Tibial nerve (tissue), 4 donors: ENCODE measurements at regions not wholly inside any gene's neighbourhood (a gene's known extent, or its start where the extent isn't known, plus 50 kb on each side); places are given as distances from the start of the nearest gene placed in this dataset.

Experiments
- EP300 ChIP-seq, 2 donors: sonication (generic); formaldehyde crosslinking; IDR thresholded peaks; one replicate each; pipeline ENCODE4 v1.6.1; 2017; ENCODE audit warnings: antibody characterized with exemption in 2 of 2, mild to moderate bottlenecking in 1 of 2
- POLR2A ChIP-seq, 2 donors: fragments of 450-650 bp; IDR thresholded peaks; one replicate each; pipeline ENCODE4 v1.6.1; 2017; ENCODE audit warnings: antibody characterized with exemption in 2 of 2, mild to moderate bottlenecking in 2 of 2, moderate library complexity in 2 of 2
- TF ChIP-seq, protein P1 (sequence below), 5 experiments: fragments of 200-600 bp in 3 of 5; fragments of 450-650 bp in 2 of 5; sonication (generic) in 3 of 5; IDR thresholded peaks; one replicate each; pipeline ENCODE4 v1.5.1; 2016 to 2019; ENCODE audit warnings: antibody characterized with exemption in 5 of 5, mild to moderate bottlenecking in 3 of 5, moderate library complexity in 2 of 5

DNA sequence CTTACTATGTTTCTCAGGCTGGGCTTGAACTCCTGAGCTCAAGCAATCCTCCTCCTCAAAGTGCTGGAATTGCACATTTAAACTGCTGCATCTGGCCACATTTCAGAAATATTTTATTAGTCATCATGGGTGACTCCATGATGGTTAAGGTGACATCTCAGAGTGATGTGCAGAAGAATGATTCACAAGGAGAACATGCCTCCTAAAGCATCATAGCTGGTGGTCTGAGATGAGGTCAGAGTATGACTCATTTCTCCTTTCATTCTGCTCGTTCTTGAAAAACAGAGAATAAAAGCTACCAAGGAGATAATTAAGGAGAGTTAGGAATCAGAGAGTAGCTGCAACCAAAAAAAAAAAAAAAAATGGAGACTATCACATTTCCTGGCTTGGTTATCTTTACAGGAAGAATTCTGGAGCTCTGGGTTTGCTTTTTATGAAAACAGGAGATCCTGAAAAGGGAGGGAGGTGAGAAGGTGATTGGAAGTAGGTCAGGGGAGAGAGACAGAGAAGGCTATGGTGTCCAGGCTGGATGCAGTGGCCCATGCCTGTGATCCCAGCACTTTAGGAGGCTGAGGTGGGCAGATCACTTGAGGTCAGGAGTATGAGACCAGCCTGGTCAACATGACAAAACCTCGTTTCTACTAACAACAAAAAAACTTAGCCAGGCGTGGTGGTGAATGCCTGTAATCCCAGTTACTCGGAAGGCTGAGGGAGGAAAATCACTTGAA, 1011.6 kb downstream of the NLGN4Y start:
- TF ChIP-seq, protein P1, sequence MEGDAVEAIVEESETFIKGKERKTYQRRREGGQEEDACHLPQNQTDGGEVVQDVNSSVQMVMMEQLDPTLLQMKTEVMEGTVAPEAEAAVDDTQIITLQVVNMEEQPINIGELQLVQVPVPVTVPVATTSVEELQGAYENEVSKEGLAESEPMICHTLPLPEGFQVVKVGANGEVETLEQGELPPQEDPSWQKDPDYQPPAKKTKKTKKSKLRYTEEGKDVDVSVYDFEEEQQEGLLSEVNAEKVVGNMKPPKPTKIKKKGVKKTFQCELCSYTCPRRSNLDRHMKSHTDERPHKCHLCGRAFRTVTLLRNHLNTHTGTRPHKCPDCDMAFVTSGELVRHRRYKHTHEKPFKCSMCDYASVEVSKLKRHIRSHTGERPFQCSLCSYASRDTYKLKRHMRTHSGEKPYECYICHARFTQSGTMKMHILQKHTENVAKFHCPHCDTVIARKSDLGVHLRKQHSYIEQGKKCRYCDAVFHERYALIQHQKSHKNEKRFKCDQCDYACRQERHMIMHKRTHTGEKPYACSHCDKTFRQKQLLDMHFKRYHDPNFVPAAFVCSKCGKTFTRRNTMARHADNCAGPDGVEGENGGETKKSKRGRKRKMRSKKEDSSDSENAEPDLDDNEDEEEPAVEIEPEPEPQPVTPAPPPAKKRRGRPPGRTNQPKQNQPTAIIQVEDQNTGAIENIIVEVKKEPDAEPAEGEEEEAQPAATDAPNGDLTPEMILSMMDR (IDR thresholded peaks at IDR 0.05) = no peak
- no peak for TF ChIP-seq EP300 (IDR thresholded peaks at IDR 0.05)
- no peak for TF ChIP-seq POLR2A (IDR thresholded peaks at IDR 0.05)
